GM04503 (cell line): ENCODE measurements at regions not wholly inside any gene's neighbourhood (a gene's known extent, or its start where the extent isn't known, plus 50 kb on each side); places are given as distances from the start of the nearest gene placed in this dataset.

Experiments used
- DNase-seq: peaks from one replicate; pipeline ENCODE4 v3.0.0-alpha.2; 2012; ENCODE audit warnings: low read depth

DNA sequence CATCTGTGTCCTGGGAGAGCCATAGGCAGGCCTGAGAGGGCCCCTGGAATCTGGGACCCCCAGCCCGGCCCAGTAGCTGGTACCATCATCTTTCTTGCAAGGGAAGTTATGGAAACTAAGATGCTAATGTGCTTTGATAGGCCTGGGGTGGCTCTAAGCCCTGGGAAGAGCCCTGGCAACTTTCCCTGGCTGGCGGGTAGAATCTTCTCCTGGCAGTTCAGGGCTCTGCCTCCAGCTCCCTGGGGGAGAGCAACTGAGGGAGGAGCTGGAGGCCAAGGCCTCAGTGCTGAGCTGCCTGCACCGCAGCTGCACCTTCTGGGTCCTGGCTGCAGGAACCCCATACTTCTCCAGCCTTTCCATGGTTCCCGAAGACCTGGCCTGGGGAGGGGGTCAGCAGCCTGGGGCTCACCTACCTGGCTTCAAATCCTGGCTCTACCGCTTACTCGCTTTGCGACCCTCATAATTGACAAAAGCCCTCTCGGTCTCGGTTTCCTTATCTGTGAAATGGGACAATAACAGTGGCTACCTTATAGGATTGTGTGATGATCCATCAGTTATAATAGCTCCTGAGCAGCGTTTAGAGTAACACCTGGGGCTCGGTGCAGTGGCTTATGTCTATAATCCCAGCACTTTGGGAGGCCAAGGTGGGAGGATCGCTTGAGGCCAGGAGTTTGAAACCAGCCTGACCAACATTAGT lies 333.7 kb downstream of the SEC14L1 start:
- no peak for DNase-seq

DNA sequence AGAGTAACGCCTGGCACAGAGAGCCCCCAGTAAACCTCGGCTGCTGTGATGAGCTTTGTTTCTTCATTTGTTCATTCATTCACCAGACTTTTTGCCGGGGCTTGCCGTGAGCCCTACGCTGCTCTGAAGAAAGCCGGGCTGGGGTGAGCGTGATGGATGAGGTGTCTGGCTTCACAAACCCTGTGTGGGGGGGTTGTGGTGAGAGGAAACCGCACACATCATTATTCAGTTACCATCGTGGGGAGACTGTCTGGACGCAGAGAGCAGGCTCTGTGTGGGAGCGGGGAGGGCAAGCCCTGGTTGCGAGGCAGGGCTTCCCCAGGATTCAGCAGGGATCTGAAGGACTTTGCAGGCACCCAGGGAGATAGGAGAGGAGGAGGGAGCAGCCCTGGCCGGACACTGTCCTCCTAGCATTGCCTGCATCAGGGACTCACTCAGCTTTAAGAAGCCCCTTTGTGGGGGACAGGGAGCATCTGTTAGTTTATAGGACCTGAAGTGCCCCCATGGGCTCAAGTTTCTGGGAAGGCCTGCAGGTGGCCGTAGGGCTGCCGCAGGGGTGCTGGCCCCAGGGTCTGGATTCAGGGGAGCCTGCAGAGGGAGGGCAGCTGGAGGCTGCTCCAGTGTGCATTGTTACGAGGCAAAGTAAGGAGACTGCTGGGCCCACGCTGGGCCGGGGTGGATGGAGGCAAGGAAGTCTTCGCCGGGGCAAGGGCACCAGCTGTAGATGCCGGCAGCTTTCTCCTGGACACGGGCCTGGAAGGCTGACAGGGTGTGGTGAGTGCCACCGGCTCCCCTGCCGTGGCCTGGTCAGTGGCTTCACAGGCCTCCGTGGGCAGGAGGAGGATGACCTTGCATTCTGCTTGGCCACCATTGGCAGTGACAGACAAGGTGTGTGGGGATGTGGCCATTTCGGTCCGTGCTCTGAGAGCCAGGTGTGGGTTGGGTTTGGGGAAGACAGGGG lies 334.5 kb downstream of the SEC14L1 start:
- peak; percentile 68 for DNase-seq

DNA sequence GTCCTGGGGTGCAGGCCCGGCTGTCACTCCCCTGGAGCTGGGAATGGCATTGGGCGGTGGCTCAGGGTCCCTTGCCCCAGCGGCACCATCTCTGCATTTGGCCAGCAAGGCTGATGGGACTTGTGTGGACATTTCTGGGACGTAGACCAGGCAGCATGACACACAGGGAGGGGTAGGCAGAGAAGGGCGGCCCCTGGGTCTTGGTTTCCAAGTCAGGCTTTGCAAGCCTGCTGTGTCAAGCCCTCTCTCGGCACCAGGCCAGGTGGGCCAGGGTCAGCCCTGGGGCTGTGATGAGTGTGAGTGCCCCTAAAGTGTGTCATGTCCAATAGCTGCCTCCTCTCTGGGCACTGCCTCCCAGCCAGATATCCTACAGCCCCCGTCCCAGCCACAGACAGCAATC lies 335.2 kb downstream of the SEC14L1 start:
- no peak for DNase-seq

DNA sequence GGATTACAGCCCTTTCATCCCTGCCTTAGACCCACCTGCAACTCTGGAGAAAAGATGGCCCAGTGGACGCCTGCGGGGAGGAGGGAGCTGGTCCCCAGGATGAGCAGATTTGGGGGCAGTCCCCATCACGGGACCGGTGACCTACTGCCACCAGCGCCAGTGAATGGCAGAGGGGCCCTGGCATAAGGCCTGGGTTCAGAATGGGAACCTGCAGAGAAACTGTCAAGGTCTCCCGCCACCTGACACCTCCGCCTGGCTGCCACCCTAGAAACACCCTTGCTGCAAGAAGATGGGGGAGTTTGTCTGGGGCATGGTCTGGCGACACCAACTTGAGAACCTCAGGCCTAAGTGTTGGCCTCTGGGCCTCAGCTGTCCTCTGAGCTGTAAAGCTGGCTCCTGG lies 335.7 kb downstream of the SEC14L1 start:
- no peak for DNase-seq

DNA sequence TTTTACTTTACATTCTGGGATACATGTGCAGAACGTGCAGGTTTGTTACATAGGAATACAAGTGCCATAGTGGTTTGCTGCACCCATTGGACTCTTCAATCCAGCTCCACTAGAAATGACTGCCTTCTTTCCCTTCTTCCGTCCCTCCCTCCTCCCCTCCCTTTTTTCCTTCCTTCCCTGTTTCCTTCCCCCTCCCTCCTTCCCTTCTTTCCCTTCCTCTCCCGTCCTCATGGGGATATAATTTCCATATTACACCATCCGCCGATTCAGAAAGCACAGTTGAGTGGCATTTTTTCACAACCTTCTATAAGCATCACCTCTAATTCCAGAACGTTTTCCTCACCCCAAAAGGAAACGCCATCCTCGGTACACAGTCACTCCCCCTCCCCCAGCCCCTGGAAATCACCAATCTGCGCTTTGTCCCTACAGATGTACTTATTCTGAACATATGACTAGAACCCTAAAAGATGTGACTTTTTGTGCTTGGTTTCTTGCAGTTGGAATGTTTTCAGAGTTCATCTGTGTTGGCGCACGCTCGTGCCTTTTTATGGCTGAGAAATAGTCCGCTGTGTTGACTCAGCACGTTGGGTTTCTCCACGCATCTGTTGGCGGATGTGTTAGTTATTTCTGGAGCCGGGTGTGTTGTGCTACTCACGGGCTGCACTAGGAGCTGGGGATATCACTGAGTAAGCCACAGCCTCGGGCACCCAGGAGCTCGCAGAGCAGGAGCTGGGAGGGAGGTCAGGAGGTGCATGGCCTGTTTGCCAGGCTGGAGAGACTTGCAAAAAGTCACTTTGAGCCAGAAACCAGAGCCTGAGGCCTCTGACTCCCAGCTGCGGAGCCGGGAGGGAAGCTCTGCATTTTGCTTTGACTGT lies 336.4 kb downstream of the SEC14L1 start:
- DNase-seq, result peak; percentile 99

DNA sequence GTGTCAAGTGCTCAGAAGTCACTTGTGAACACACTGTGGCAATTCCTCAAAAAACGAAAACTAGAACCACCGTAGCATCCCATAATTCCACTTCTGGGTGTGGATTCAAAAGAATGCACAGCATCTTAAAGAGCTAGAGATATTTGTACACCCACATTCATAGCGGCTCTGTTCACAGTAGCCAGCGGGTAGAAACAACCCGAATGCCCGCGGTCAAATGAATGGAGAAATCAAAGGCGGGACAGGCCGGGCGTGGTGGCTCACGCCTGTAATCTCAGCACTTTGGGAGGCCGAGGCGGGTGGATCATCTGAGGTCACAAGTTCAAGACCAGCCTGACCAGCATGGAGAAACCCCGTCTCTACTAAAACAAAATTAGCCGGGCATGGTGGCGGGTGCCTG lies 337.5 kb downstream of the SEC14L1 start:
- DNase-seq, result no peak

DNA sequence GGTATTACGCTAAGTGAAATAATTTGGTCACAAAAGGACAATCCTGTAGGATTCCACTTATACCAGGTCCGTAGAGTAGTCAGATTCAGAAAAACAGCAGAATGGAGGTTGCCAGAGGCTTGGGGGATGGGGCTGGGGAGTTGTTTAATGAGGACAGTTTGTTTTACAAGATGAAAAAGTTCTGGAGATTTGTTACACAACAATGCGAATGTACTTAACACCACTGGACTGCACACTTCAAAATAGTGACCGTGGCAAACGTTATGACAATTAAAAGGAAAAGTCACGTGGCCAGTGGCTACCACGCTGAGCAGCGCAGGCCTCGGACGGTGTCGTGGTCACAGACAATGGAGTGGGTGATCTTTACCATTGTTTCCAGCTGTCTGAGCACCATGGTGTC lies 338.1 kb downstream of the SEC14L1 start:
- DNase-seq, result no peak

DNA sequence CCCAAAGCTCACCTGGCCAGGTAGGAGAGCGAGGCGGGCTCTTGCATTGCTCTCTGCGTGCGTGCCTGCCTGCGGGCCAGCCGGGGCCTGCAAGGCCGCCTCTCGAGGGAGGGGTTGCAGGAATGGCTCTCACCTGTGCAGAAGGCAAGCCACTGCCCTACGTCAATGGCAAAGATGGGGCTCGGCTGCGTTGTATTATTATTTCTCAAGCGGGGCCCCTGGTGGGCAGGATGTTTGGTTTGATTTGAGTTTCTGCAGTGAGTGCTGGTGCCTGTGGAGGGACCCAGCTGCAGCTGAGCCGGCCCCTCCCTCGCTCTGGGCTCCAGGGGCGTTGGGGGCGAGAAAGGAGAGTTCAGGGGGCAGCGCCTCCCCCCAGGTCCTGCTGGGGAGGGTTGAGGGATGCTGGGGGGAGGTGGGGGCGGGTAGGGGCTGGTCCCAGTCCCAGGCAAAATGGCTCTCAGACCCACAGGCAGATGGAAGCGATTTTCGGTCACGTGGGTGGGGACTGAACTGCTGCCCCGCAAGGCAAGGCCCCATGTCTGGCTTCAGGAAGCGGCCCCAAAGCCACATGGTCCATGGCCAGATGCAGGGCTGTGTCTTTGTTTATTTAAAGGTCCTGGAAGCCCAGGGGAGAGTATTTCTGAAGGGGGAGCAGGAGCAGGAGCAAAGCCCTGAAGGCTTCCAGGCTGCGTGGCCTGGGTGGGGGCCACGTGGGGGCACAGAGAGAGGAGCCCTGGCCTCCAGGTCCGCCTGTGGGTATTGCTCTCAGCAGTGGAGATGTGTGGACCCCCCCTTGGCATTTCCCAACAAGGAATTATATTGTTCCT lies 338.8 kb downstream of the SEC14L1 start:
- no peak for DNase-seq

DNA sequence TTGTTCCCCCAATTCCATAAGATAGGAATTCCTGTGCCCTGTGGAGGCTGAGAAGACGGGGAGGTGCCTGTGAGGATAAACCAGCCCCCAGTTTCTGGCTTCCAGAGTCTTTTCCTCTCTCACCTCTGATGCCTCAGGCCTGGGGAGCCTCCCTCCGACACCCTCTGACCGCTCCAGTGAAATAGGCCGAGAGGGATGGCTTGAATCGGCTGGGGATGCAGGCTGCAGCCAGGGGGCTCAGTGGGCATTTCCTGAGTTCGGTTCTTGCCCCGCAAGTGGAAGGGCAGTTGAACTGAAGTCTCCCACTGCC lies 339.4 kb downstream of the SEC14L1 start:
- no peak for DNase-seq

DNA sequence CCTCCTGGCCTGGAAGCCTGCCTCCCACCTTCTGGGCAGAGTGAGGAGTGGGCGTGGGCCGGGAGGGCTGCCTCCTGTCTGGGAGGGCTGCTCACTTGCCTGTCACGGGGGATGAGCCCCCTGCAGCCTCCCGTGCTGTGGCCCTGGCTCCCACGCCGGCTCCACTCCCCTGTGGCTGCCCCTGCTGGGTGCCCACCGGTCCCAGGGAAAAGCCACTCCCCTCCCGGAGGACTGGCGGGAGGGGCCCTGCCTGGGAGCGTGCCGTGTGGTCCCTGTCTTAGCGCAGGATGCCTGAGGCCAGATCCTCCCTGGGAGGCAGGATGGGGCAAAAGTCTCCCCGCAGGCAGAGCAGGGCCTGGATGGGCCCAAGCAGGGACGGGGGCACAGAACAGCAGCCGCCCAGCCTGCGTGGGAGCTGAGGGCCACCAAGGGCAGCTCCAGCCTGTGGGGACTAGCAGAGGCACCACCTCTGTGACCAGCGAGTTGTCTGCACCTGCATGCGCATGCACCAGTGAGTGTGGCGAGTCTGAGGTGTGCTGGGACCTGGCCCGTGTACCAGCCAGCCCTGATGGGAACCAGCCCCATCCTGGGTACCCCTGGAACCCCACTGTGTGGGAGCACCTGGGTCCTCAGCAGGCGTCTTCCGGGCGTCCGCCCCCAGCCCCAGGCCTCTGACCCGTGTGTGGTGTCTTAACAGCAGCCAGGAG lies 339.9 kb downstream of the SEC14L1 start:
- DNase-seq, result no peak

DNA sequence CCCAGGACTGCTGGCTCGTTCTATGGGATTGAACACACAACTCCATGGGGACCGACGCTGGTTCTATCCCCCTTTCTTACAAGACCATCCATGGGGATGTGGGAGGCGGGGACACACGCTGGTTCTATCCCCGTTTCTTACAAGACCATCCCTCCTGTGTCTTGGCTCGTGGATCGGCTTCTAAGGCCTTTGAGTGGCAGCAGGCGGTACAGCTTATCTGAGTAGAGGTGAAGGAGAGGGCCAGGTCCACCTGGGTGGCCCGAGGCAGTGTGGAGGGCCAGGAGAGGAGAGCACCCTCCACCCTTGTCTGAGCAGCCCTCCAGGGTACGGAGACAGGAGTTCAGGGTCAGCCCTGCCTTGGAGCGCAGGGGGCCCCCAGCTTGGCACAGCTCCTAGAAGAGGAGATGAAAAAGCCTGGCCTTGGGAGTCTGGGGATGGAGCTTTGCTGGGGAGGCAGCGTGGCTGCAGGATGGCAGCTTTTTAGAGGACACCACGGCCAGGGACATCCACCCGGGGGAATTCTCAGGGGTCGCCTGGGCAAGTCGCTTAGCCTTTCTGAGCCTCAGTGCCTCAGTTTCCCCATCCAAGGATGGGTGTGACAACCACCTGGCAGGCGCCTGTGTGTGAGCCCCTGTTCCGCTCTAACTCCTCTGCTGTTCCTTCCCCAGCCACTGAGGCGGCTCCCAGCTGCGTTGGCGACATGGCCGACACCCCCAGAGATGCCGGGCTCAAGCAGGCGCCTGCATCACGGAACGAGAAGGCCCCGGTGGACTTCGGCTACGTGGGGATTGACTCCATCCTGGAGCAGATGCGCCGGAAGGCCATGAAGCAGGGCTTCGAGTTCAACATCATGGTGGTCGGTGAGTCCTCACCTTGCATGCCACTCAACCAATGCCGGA lies 341.0 kb downstream of the SEC14L1 start:
- DNase-seq, result no peak

DNA sequence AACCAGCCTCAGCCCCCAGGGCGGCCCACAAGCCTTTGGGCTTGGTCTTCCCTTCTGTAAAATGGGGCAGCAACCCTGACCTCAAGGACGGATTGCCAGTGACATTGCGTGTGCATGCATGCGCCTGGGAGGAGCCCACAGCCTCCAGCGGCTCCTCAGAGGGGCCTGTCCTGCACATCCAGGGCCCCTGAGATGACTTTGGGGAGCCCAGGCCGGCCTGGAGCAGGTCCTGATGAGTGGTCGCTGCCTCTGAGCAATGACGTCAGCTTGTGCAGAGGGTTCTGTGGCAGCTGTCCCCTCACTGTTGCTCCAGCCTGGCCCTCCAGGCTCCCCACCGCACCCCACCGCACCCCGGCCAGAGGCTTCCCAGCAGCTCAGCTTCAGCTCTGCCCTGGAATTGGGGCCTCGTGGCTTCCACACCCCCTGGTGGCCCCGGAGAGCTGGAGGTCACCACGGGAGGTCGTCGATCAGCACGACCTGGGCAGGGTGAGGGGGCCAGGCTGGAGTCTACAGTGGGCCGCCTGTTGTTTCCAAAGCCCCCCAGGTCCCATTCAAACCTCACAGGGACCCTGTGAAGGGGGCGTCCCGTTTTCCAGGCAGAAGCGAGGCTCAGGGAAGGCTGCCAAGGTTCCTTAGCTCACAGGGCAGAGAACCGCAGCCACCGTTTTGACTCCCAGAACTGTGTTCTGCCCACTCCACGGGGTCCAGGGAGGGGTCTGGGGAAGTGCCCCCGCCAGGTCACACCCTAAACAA lies 341.8 kb downstream of the SEC14L1 start:
- no peak for DNase-seq

DNA sequence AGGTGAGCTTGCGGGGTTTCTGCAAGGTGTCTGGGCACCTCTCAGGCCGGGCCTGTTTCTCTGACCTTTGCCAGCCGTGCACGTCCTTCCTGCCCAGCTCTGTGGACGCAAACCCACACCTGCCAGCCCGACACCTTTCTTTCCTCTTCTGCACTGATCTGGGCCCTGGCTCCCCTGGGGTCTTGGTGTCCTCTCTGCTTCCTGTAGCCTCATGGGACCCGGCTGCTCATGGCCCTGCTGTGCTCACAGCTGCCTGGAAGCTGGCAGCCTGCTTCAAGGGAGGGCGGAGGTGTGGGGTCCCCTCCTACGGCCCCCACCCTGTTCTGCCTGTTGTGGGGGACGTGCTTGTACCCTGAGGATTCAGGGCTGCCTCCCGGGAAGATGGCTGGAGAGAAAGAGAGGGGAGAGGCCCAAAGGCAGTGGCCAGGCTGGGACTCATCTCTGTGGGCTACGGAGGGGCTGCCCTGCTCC lies 342.4 kb downstream of the SEC14L1 start:
- no peak for DNase-seq

DNA sequence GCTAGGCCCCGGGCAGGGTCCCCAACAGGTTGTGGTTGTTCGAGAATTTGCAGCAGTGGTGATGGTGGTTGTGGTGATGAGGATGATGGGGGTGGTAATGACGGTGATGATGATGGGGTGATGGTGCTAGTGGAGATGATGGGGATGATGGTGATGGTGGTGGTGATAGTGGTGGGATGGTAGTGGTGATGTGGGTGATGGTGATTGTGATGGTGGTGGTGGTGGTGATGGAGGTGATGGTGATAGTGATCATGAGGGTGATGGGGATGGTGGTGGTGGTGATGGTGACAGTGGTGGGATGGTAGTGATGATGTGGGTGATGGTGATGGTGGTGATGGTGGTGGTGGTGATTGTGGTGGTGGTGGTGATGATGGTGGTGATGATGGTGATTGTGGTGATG lies 343.3 kb downstream of the SEC14L1 start:
- no peak for DNase-seq

DNA sequence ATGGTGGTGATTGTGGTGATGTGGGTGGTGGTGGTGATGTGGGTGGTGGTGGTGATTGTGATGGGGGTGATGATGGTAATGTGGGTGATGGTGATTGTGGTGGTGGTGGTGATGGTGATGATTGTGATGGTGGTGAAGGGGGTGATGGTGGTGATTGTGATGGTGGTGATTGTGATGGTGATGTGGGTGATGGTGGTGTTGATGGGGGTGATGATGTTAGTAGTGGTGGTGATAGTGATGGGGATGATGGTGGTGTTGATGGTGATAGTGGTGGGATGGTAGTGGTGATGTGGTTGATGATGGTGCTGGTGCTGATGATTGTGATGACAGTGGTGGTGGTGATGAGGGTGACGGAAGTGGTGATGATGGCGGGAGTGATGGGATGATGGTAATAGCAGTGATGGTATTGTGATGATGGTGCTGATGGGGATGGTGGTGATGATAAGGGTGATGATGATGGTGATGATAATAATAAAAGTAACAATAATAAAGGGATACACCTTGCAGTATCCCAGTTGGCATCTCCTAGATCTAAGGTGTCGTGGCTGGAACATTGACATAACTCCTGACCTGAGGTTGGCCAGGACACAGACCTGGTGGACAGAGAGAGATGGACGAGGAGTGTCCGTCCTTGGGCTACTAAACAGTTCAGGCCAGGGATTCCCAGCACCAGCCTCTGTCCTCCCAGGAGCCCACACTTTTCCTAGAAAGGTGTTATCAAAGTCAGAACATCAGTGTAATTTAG lies 344.5 kb downstream of the SEC14L1 start:
- no peak for DNase-seq

DNA sequence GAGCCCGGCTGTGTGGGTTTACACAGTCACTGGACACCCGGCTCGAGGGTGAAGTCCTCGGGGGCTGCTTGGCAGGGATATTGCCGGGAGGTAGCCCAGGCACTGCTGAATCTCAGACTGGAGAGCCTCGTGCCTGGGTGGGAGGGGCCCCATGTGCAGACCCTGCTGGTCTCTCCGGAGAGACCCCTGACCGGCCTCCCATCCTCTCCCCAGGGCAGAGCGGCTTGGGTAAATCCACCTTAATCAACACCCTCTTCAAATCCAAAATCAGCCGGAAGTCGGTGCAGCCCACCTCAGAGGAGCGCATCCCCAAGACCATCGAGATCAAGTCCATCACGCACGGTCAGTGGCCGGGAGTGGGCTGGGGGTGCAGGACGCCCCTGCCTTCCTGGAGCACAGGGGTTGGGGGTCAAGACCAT lies 346.5 kb downstream of the SEC14L1 start:
- DNase-seq, result no peak

DNA sequence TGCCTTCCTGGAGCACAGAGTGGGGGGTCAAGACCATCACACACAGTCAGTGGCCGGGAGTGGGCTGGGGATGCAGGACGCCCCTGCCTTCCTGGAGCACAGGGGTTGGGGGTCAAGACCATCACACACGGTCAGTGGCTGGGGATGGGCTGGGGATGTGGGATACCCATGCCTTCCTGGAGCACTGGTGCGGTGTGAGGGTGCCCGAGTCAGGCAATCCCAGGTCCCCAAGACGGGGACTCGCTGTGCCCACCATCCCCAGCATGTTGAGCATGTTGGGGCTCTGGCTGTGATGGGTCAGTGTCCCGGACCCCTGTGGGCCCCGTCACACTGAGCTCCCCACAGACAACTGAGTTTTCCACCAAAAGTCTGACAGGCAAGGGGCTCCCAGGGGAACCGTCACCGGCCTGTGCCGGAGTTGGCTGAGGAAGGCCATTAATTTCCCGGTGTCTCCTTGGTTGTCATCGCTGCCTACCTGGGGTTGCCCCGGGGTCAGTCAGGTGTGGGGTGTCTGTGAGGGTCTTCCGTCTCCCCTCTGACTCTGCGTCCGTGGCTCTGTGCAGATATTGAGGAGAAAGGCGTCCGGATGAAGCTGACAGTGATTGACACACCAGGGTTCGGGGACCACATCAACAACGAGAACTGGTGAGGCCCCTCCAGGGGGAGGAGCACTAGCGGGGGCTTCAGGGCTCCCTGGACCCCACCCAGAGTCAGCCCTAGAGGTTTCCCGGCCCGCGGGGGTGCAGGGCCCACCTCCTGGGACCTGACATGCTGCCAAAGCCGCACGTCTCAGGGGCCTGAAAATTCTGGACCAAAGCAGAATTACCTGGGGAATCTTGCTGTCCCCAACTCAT lies 347.1 kb downstream of the SEC14L1 start:
- no peak for DNase-seq
